ENCODE measurements at regions not wholly inside any gene's neighbourhood (a gene's known extent, or its start where the extent isn't known, plus 50 kb on each side); places are given as distances from the start of the nearest gene placed in this dataset.

- no peak overlapping the region for H2AFZ ChIP-seq (ENCODE audit: low read length)
- ChIA-PET CTCF (ENCODE audit: low intra/inter-chr PET ratio, low total read pairs) (no interaction called here), POLR2A (no interaction called here)
- no peaks in the 10 kb centered on the region for H3K9me3 ChIP-seq (ENCODE audit: low read length)
- intact Hi-C loops (cut with micrococcal nuclease; ENCODE audit: unreplicated experiment) = no loop called here
- WGBS (ENCODE audit: low lambda C conversion rate) = 6% methylated on average over 4 of the region's 4 CpGs
- no peak for TF ChIP-seq ZBTB20 (CRISPR knock-in tag; IDR thresholded peaks at IDR 0.05; ENCODE audit: borderline replicate concordance, low read depth)
- H3K9ac ChIP-seq (ENCODE audit: insufficient read depth, low read depth, low read length) = no peak overlapping the region
- ATAC-seq = no peak
- no peaks in the 10 kb centered on the region for H3K36me3 ChIP-seq (replicated peaks in 1 of 2; ENCODE audit: control insufficient read depth in 1 of 2, insufficient read depth in 2 of 2, low read length in 2 of 2)
- H3K27ac ChIP-seq (ENCODE audit: extremely low read length, insufficient read depth, low read length) = no peak overlapping the region
- no peak overlapping the region for H3K4me2 ChIP-seq (ENCODE audit: low read depth, low read length)
- H3K4me3 ChIP-seq (replicated peaks in 1 of 3; ENCODE audit: insufficient read depth in 1 of 3, low read depth in 2 of 3, low read length in 3 of 3) = no peak overlapping the region
- no peaks in the 10 kb centered on the region for H3K79me2 ChIP-seq (ENCODE audit: insufficient read depth, low read length)
- FAIRE-seq = no peak
- in situ Hi-C loops (cut with HindIII; ENCODE audit: extremely low pct_ligation_motif_present, low pct_unique_long_range_greater_than_20kb) = no loop called here
- H4K20me1 ChIP-seq (ENCODE audit: insufficient read depth, low read length) = no peaks in the 10 kb centered on the region
- BruUV-seq (replicated peaks) = no TSS peak
- H3K4me1 ChIP-seq (ENCODE audit: insufficient read depth, low read length) = no peaks in the 10 kb centered on the region
- 0 out of 5 replicates have a peak, but pooled peaks cover 0 to 10% of the 10 kb centered on the region in 2 experiments for H3K27me3 ChIP-seq (ENCODE audit: control insufficient read depth in 1 of 2, insufficient read depth in 2 of 2, low read length in 2 of 2)
- DNase-seq (ENCODE audit: low spot score) = no peak
These were observed 76.7 kb downstream of the NKX2-1 start for GRCh38 chr14:36443374-36443773.

- Histone ChIP-seq H3K27ac (ENCODE audit: extremely low read length, insufficient read depth, low read length) (no peak overlapping the region), H2AFZ (ENCODE audit: low read length) (no peak overlapping the region), H3K4me3 (replicated peaks in 1 of 3; ENCODE audit: insufficient read depth in 1 of 3, low read depth in 2 of 3, low read length in 3 of 3) (no peak overlapping the region), H3K9ac (ENCODE audit: insufficient read depth, low read depth, low read length) (no peak overlapping the region), H3K79me2 (ENCODE audit: insufficient read depth, low read length) (no peaks in the 10 kb centered on the region), H3K9me3 (ENCODE audit: low read length) (no peaks in the 10 kb centered on the region), H3K36me3 (replicated peaks in 1 of 2; ENCODE audit: control insufficient read depth in 1 of 2, insufficient read depth in 2 of 2, low read length in 2 of 2) (no peaks in the 10 kb centered on the region), H3K4me1 (ENCODE audit: insufficient read depth, low read length) (no peaks in the 10 kb centered on the region), H4K20me1 (ENCODE audit: insufficient read depth, low read length) (no peaks in the 10 kb centered on the region), H3K4me2 (ENCODE audit: low read depth, low read length) (no peak overlapping the region), H3K27me3 (ENCODE audit: control insufficient read depth in 1 of 2, insufficient read depth in 2 of 2, low read length in 2 of 2) (0 out of 5 replicates have a peak, but pooled peaks cover 0 to 10% of the 10 kb centered on the region in 2 experiments)
- intact Hi-C loops (cut with micrococcal nuclease; ENCODE audit: unreplicated experiment) = no loop called here
- BruUV-seq (replicated peaks) = no TSS peak
- DNase-seq (ENCODE audit: low spot score) = no peak
- POLR2A ChIA-PET = no interaction called here
- TF ChIP-seq ZBTB42 (CRISPR knock-in tag; IDR thresholded peaks at IDR 0.05) = no peak
- 18% methylated on average over 4 of the region's 4 CpGs for WGBS (ENCODE audit: low lambda C conversion rate)
- in situ Hi-C loops (cut with HindIII; ENCODE audit: extremely low pct_ligation_motif_present, low pct_unique_long_range_greater_than_20kb) = no loop called here
- FAIRE-seq = no peak
- CTCF ChIA-PET (ENCODE audit: low intra/inter-chr PET ratio, low total read pairs) = no interaction called here
- ATAC-seq = no peak
These were observed 77.2 kb downstream of the NKX2-1 start for GRCh38 chr14:36442824-36443241.

GRCh38 chr14:36441283-36441682, 78.7 kb downstream of the NKX2-1 start:
- intact Hi-C loops (cut with micrococcal nuclease; ENCODE audit: unreplicated experiment) (no loop called here), in situ Hi-C loops (cut with HindIII; ENCODE audit: extremely low pct_ligation_motif_present, low pct_unique_long_range_greater_than_20kb) (no loop called here)
- Histone ChIP-seq H3K9ac (ENCODE audit: insufficient read depth, low read depth, low read length) (no peak overlapping the region), H3K4me1 (ENCODE audit: insufficient read depth, low read length) (no peaks in the 10 kb centered on the region), H3K36me3 (replicated peaks in 1 of 2; ENCODE audit: control insufficient read depth in 1 of 2, insufficient read depth in 2 of 2, low read length in 2 of 2) (no peaks in the 10 kb centered on the region), H4K20me1 (ENCODE audit: insufficient read depth, low read length) (no peaks in the 10 kb centered on the region), H3K27me3 (ENCODE audit: control insufficient read depth in 1 of 2, insufficient read depth in 2 of 2, low read length in 2 of 2) (0 out of 5 replicates have a peak, but pooled peaks cover 0 to 10% of the 10 kb centered on the region in 2 experiments), H3K9me3 (ENCODE audit: low read length) (no peaks in the 10 kb centered on the region), H3K4me2 (ENCODE audit: low read depth, low read length) (no peak overlapping the region), H3K27ac (ENCODE audit: extremely low read length, insufficient read depth, low read length) (no peak overlapping the region), H2AFZ (ENCODE audit: low read length) (no peak overlapping the region), H3K4me3 (replicated peaks in 1 of 3; ENCODE audit: insufficient read depth in 1 of 3, low read depth in 2 of 3, low read length in 3 of 3) (no peak overlapping the region), H3K79me2 (ENCODE audit: insufficient read depth, low read length) (no peaks in the 10 kb centered on the region)
- BruUV-seq (replicated peaks) = no TSS peak
- no peak for DNase-seq (ENCODE audit: low spot score)
- no peak for TF ChIP-seq CTCF (CRISPR knock-in tag; IDR thresholded peaks at IDR 0.05)
- TF ChIP-seq HNRNPK (IDR thresholded peaks at IDR 0.05; ENCODE audit: low read depth, low read length, poor library complexity, severe bottlenecking) = peak; percentile 91
- ChIA-PET CTCF (ENCODE audit: low intra/inter-chr PET ratio, low total read pairs) (no interaction called here), POLR2A (no interaction called here)
- no peak for ATAC-seq
- FAIRE-seq = no peak

Data from HepG2 (cell line).